K562 (cell line): ENCODE measurements at regions not wholly inside any gene's neighbourhood (a gene's known extent, or its start where the extent isn't known, plus 50 kb on each side); places are given as distances from the start of the nearest gene placed in this dataset.

Experiments
- ARID1B ChIP-seq: fragments of 450-650 bp; IDR thresholded peaks from 2 replicates; pipeline ENCODE4 v1.6.1; 2016; ENCODE audit warnings: antibody characterized with exemption, mild to moderate bottlenecking, inconsistent platforms
- CBFA2T3 ChIP-seq: fragments of 450-650 bp; IDR thresholded peaks from 2 replicates; pipeline ENCODE4 v1.6.1; 2017
- EP300 ChIP-seq: IDR thresholded peaks from 2 replicates; pipeline ENCODE4 v1.6.1; 2012; ENCODE audit warnings: low read length, improper control_type of control experiment
- FOXM1 ChIP-seq, 2 experiments: fragments of 450-650 bp in 1 of 2; sonication (generic) in 1 of 2; formaldehyde crosslinking in 1 of 2; IDR thresholded peaks; 2 replicates each; pipeline versions ENCODE4 v1.6.1 to v1.9.0; 2017 to 2022; ENCODE audit warnings: low read depth in 2 of 2, mild to moderate bottlenecking in 2 of 2, missing genetic modification reagents in 1 of 2, moderate library complexity in 1 of 2
- NCOR1 ChIP-seq: fragments of 450-650 bp; IDR thresholded peaks from 2 replicates; pipeline ENCODE4 v1.6.1; 2016; ENCODE audit warnings: mild to moderate bottlenecking, moderate library complexity
- NFXL1 ChIP-seq: fragments of 450-650 bp; formaldehyde crosslinking; IDR thresholded peaks from 2 replicates; pipeline ENCODE4 v1.4.0; 2021; ENCODE audit warnings: mild to moderate bottlenecking
- NR4A1 ChIP-seq, 2 experiments: fragments of 250-450 bp in 1 of 2; fragments of 450-650 bp in 1 of 2; sonication (Bioruptor Pico) in 1 of 2; IDR thresholded peaks; 2 replicates each; pipeline versions ENCODE4 v1.4.0 to v1.6.1; 2016 to 2020; ENCODE audit warnings: mild to moderate bottlenecking in 2 of 2, missing compliant biosample characterization in 1 of 2, missing genetic modification characterization in 1 of 2, moderate library complexity in 1 of 2
- PHB2 ChIP-seq: fragments of 450-650 bp; IDR thresholded peaks from 2 replicates; pipeline ENCODE4 v1.6.1; 2017; ENCODE audit warnings: low read depth
- POLR2AphosphoS5 ChIP-seq: IDR thresholded peaks from 2 replicates; pipeline ENCODE4 v1.6.1; 2011; ENCODE audit warnings: mild to moderate bottlenecking, low read depth, low read length, moderate library complexity; ENCODE audit not compliant: control insufficient read depth, insufficient read depth
- RCOR1 ChIP-seq, 2 experiments: IDR thresholded peaks; 2 replicates each; pipeline ENCODE4 v1.6.1; 2012; ENCODE audit warnings: low read depth in 2 of 2, low read length in 2 of 2, borderline replicate concordance in 1 of 2, improper control_type of control experiment in 1 of 2
- RFX7 ChIP-seq: fragments of 250-450 bp; sonication (Bioruptor Pico); IDR thresholded peaks from 2 replicates; pipeline ENCODE4 v1.5.1; 2021; ENCODE audit warnings: mild to moderate bottlenecking
- SMAD4 ChIP-seq: fragments of 250-450 bp; sonication (Bioruptor Pico); conservative IDR thresholded peaks from 2 replicates; pipeline ENCODE4 v1.8.0; 2021; ENCODE audit warnings: inconsistent platforms, mild to moderate bottlenecking, moderate library complexity
- TAL1 ChIP-seq: fragments of 450-650 bp; IDR thresholded peaks from 2 replicates; pipeline ENCODE4 v1.6.1; 2016; ENCODE audit warnings: mild to moderate bottlenecking
- TEAD2 ChIP-seq: fragments of 450-650 bp; IDR thresholded peaks from 2 replicates; pipeline ENCODE4 v1.6.1; 2016; ENCODE audit warnings: missing genetic modification characterization, control low read depth, missing compliant biosample characterization
- ZNF583 ChIP-seq: fragments of 250-450 bp; sonication (Bioruptor Pico); IDR thresholded peaks from 2 replicates; pipeline ENCODE4 v1.4.0; 2020
- TF ChIP-seq, protein P1 (sequence below): fragments of 250-450 bp; sonication (Bioruptor Pico); IDR thresholded peaks from 2 replicates; pipeline ENCODE4 v1.4.0; 2020
- TF ChIP-seq, protein P2 (sequence below), 2 experiments: IDR thresholded peaks; 2 replicates each; pipeline ENCODE4 v1.6.1; 2011; ENCODE audit warnings: borderline replicate concordance in 1 of 2, control low read depth in 1 of 2, low read depth in 1 of 2, low read length in 1 of 2, mild to moderate bottlenecking in 1 of 2, mixed read lengths in 1 of 2, moderate library complexity in 1 of 2; ENCODE audit not compliant: insufficient read depth in 1 of 2, insufficient read length in 1 of 2, poor library complexity in 1 of 2, severe bottlenecking in 1 of 2; ENCODE audit errors: extremely low read depth in 1 of 2

DNA sequence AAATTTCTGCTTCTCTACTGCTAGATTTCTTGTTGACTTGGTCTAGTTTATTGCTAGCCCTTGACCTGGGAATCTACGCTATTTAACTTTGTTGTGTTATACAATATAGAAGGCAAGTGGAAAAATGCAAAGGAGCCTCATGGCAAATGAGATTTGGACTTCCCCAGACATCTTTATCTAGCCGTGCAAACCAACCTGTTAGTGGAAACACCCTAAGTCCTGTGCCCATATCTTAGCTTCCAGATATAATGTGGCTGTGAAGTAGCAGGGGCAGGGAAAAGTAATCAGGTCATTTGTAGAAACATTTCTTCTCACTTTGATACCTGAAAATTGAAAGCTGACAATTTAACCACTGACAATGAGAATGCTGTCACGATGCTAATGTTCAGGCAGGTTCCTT, 90.7 kb upstream of the ATP2B1 start (continued):
- TF ChIP-seq FOXM1 (IDR thresholded peaks at IDR 0.05; ENCODE audit: low read depth) (peak; percentile 34; the same call in 1 of the 2 replicates), FOXM1 (CRISPR knock-in tag; IDR thresholded peaks at IDR 0.05; ENCODE audit: low read depth) (no peak), ARID1B (peak; percentile 88), NFXL1 (CRISPR knock-in tag) (no peak), CBFA2T3 (peak; percentile 91), PHB2 (0 out of 2 replicates have a peak, but pooled peaks have one; percentile 36), TAL1 (peak; percentile 86), RFX7 (CRISPR knock-in tag) (no peak), NR4A1 (CRISPR knock-in tag; IDR thresholded peaks at IDR 0.05) (no peak), NR4A1 (tag; IDR thresholded peaks at IDR 0.05) (no peak), NCOR1 (peak; percentile 81), ZNF583 (CRISPR knock-in tag) (no peak), EP300 (peak; percentile 74; the same call in 1 of the 2 replicates), POLR2AphosphoS5 (peak; percentile 79), SMAD4 (CRISPR knock-in tag) (peak; percentile 57; the same call in 1 of the 2 replicates), TEAD2 (tag) (no peak), RCOR1 (IDR thresholded peaks at IDR 0.05; ENCODE audit: borderline replicate concordance in 1 of 2, low read depth in 2 of 2, low read length in 2 of 2) (peak in 1 of 2 experiments; percentile 58; a peak in 1 of 4 replicates)
- TF ChIP-seq, protein P1, sequence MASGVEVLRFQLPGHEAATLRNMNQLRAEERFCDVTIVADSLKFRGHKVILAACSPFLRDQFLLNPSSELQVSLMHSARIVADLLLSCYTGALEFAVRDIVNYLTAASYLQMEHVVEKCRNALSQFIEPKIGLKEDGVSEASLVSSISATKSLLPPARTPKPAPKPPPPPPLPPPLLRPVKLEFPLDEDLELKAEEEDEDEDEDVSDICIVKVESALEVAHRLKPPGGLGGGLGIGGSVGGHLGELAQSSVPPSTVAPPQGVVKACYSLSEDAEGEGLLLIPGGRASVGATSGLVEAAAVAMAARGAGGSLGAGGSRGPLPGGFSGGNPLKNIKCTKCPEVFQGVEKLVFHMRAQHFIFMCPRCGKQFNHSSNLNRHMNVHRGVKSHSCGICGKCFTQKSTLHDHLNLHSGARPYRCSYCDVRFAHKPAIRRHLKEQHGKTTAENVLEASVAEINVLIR (CRISPR knock-in tag): no peak
- TF ChIP-seq, protein P2, sequence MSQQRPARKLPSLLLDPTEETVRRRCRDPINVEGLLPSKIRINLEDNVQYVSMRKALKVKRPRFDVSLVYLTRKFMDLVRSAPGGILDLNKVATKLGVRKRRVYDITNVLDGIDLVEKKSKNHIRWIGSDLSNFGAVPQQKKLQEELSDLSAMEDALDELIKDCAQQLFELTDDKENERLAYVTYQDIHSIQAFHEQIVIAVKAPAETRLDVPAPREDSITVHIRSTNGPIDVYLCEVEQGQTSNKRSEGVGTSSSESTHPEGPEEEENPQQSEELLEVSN (IDR thresholded peaks at IDR 0.05; ENCODE audit: borderline replicate concordance in 1 of 2, extremely low read depth in 1 of 2, insufficient read depth in 1 of 2, insufficient read length in 1 of 2, low read depth in 1 of 2, low read length in 1 of 2, poor library complexity in 1 of 2, severe bottlenecking in 1 of 2): no peak
